ENCODE measurements at regions not wholly inside any gene's neighbourhood (a gene's known extent, or its start where the extent isn't known, plus 50 kb on each side); places are given as distances from the start of the nearest gene placed in this dataset.

DNA sequence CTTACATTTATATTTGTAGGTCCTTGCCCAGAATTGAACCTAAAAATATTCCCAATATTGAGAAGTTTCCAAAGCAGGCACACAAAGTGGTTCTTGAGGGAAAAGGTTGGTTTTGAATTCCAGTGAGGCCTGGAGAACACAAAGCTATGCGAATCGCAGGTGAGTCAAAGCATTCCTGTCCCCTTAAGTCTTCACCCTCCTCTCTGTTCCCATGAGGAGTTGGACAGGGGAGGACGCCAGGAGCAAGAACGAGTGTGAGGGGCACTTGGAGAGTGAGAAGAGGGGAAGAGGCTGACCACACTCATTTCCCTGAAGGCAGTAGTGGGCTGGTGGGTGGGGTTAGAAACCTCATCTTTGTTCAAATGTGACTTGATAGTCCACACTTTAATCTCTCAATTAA lies 185.8 kb upstream of the EOMES start:
- H3K4me3 ChIP-seq (replicated peaks in 1 of 3; ENCODE audit: insufficient read depth in 1 of 3, low read depth in 2 of 3, low read length in 3 of 3), result no peak overlapping the region
- FAIRE-seq (no peak), DNase-seq (ENCODE audit: low spot score) (no peak), ATAC-seq (no peak)
- H3K9me3 ChIP-seq (ENCODE audit: low read length), result no peaks in the 10 kb centered on the region
- no peaks in the 10 kb centered on the region for H3K79me2 ChIP-seq (ENCODE audit: insufficient read depth, low read length)
- 16% methylated on average over 4 of the region's 4 CpGs for WGBS (ENCODE audit: low lambda C conversion rate)
- TF ChIP-seq ZBTB39 (CRISPR knock-in tag; IDR thresholded peaks at IDR 0.05), result no peak
- no peak for TF ChIP-seq POGZ (CRISPR knock-in tag; IDR thresholded peaks at IDR 0.05)
- no peak for TF ChIP-seq SAFB2 (CRISPR knock-in tag; IDR thresholded peaks at IDR 0.05; ENCODE audit: borderline replicate concordance, low read depth)
- no peak for TF ChIP-seq ZNF296 (CRISPR knock-in tag; conservative IDR thresholded peaks at IDR 0.05)
- TF ChIP-seq HNRNPUL1 (IDR thresholded peaks at IDR 0.05; ENCODE audit: low read depth, low read length), result no peak
- no peak for TF ChIP-seq KAT8 (CRISPR knock-in tag; IDR thresholded peaks at IDR 0.05)
- TF ChIP-seq NFKB2 (CRISPR knock-in tag; IDR thresholded peaks at IDR 0.05; ENCODE audit: borderline replicate concordance), result no peak
- no peak for TF ChIP-seq ZSCAN30 (CRISPR knock-in tag; IDR thresholded peaks at IDR 0.05)
- TF ChIP-seq ZNF557 (CRISPR knock-in tag; IDR thresholded peaks at IDR 0.05), result no peak
- TF ChIP-seq FIP1L1 (IDR thresholded peaks at IDR 0.05; ENCODE audit: borderline replicate concordance, insufficient read depth, low read depth, low read length), result no peak
- TF ChIP-seq THYN1 (CRISPR knock-in tag; IDR thresholded peaks at IDR 0.05; ENCODE audit: borderline replicate concordance, low read depth), result no peak
- TF ChIP-seq, protein P1, sequence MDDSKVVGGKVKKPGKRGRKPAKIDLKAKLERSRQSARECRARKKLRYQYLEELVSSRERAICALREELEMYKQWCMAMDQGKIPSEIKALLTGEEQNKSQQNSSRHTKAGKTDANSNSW (CRISPR knock-in tag; IDR thresholded peaks at IDR 0.05; ENCODE audit: borderline replicate concordance), result no peak
- H3K27me3 ChIP-seq (ENCODE audit: control insufficient read depth in 1 of 2, insufficient read depth in 2 of 2, low read length in 2 of 2), result no peaks in the 10 kb centered on the region
- H2AFZ ChIP-seq (ENCODE audit: low read length), result no peak overlapping the region
- no peaks in the 10 kb centered on the region for H3K4me1 ChIP-seq (ENCODE audit: insufficient read depth, low read length)
- no peak overlapping the region for H3K27ac ChIP-seq (ENCODE audit: extremely low read length, insufficient read depth, low read length)
- intact Hi-C loops (cut with micrococcal nuclease; ENCODE audit: unreplicated experiment) (no loop called here), in situ Hi-C loops (cut with HindIII; ENCODE audit: extremely low pct_ligation_motif_present, low pct_unique_long_range_greater_than_20kb) (no loop called here)
- no peak overlapping the region for H3K4me2 ChIP-seq (ENCODE audit: low read depth, low read length)
- ChIA-PET POLR2A (no interaction called here), CTCF (ENCODE audit: low intra/inter-chr PET ratio, low total read pairs) (no interaction called here)
- no peaks in the 10 kb centered on the region for H4K20me1 ChIP-seq (ENCODE audit: insufficient read depth, low read length)
- H3K36me3 ChIP-seq (replicated peaks in 1 of 2; ENCODE audit: control insufficient read depth in 1 of 2, insufficient read depth in 2 of 2, low read length in 2 of 2), result no peaks in the 10 kb centered on the region
- no peak overlapping the region for H3K9ac ChIP-seq (ENCODE audit: insufficient read depth, low read depth, low read length)
- BruUV-seq (replicated peaks), result no TSS peak

Measured in HepG2 (cell line).